Caco-2 (cell line): ENCODE measurements at regions not wholly inside any gene's neighbourhood (a gene's known extent, or its start where the extent isn't known, plus 50 kb on each side); places are given as distances from the start of the nearest gene placed in this dataset.

Experiments used
- BruUV-seq: library from RNA; stranded (reverse); fragments of 400-500 nt; replicated peaks from 2 replicates; lab custom pipeline; 2021; lab: Mats Ljungman, UMichigan
- CTCF ChIA-PET: fragments of 300-600 bp; sonication (Branson Sonifier 250); formaldehyde crosslinking; loops from one replicate; lab custom pipeline; 2022; ENCODE audit warnings: antibody characterized with exemption; lab: Charles Lee
- POLR2A ChIA-PET: fragments of 300-600 bp; sonication (Branson Sonifier 250); formaldehyde crosslinking; loops from one replicate; lab custom pipeline; 2022; ENCODE audit warnings: antibody characterized with exemption; lab: Charles Lee
- DNase-seq, 2 experiments: peaks; one replicate each; pipeline versions ENCODE4 v3.0.0 to v3.0.0-alpha.2; 2020 to 2022
- H3K27me3 ChIP-seq: replicated peaks from 2 replicates; pipeline ENCODE4 v1.6.0; 2011; ENCODE audit warnings: low read length; ENCODE audit not compliant: control insufficient read depth, insufficient read depth
- H3K36me3 ChIP-seq: 2 replicates; pipeline ENCODE4 v1.5.1; 2011; ENCODE audit warnings: low read length; ENCODE audit not compliant: control insufficient read depth, insufficient read depth
- H3K4me1 ChIP-seq: fragments of 250-450 bp; sonication (Bioruptor Pico); 2 replicates; pipeline ENCODE4 v1.5.1; 2020; ENCODE audit warnings: mild to moderate bottlenecking
- H3K4me3 ChIP-seq: 2 replicates; pipeline ENCODE4 v1.5.1; 2011; ENCODE audit warnings: low read depth, mild to moderate bottlenecking, control low read depth, low read length
- H3K9me3 ChIP-seq: fragments of 250-450 bp; sonication (Bioruptor Pico); 2 replicates; pipeline ENCODE4 v1.5.1; 2020; ENCODE audit warnings: mild to moderate bottlenecking, moderate library complexity
- H3K27ac Mint-ChIP-seq: one replicate; pipeline ENCODE4 v1.8.0; 2022; ENCODE audit warnings: mixed read lengths; ENCODE audit not compliant: unreplicated experiment
- H3K27me3 Mint-ChIP-seq: one replicate; pipeline ENCODE4 v1.8.0; 2022; ENCODE audit warnings: mixed read lengths; ENCODE audit not compliant: insufficient read depth, unreplicated experiment
- H3K36me3 Mint-ChIP-seq: one replicate; pipeline ENCODE4 v1.8.0; 2022; ENCODE audit warnings: mild to moderate bottlenecking, mixed read lengths; ENCODE audit not compliant: insufficient read depth, unreplicated experiment
- H3K4me1 Mint-ChIP-seq: one replicate; pipeline ENCODE4 v1.8.0; 2022; ENCODE audit warnings: low read depth, mixed read lengths; ENCODE audit not compliant: unreplicated experiment
- H3K4me3 Mint-ChIP-seq: one replicate; pipeline ENCODE4 v1.8.0; 2022; ENCODE audit warnings: mild to moderate bottlenecking, moderate library complexity, mixed read lengths; ENCODE audit not compliant: unreplicated experiment
- H3K9me3 Mint-ChIP-seq: one replicate; pipeline ENCODE4 v1.8.0; 2022; ENCODE audit warnings: mixed read lengths; ENCODE audit not compliant: unreplicated experiment
- CTCF ChIP-seq, 2 experiments: fragments of 200-600 bp in 1 of 2; IDR thresholded peaks; 1 replicate in 1 of 2; 2 replicates in 1 of 2; pipeline versions ENCODE4 v1.5.1 to v1.8.0; 2011 to 2022; ENCODE audit warnings: antibody characterized with exemption in 1 of 2, control low read depth in 1 of 2, inconsistent platforms in 1 of 2, low read depth in 1 of 2, low read length in 1 of 2, mild to moderate bottlenecking in 1 of 2, moderate library complexity in 1 of 2; ENCODE audit not compliant: insufficient read depth in 1 of 2, severe bottlenecking in 1 of 2, unreplicated experiment in 1 of 2
- intact Hi-C: fragments of 100-400 bp; cut with micrococcal nuclease; formaldehyde crosslinking; loops from one replicate; pipeline ENCODE4 v1.10.0; 2022; ENCODE audit not compliant: unreplicated experiment

GRCh38 chr2:59560769-59561168 is 992.7 kb downstream of the BCL11A start:
- no peak overlapping the region for H3K4me3 Mint-ChIP-seq
- H3K27me3 Mint-ChIP-seq, result peaks cover 3% of the 10 kb centered on the region
- H3K4me1 ChIP-seq, result no peaks in the 10 kb centered on the region
- H3K27me3 ChIP-seq, result no peaks in the 10 kb centered on the region
- H3K9me3 Mint-ChIP-seq, result no peaks in the 10 kb centered on the region
- H3K4me1 Mint-ChIP-seq, result no peaks in the 10 kb centered on the region
- POLR2A ChIA-PET, result no interaction called here
- H3K36me3 ChIP-seq, result no peaks in the 10 kb centered on the region
- CTCF ChIA-PET, result no interaction called here
- no peak overlapping the region for H3K4me3 ChIP-seq
- no peak for DNase-seq
- no peak overlapping the region for H3K27ac Mint-ChIP-seq
- no peaks in the 10 kb centered on the region for H3K9me3 ChIP-seq
- no peak for TF ChIP-seq CTCF (IDR thresholded peaks at IDR 0.05; ENCODE audit: insufficient read depth in 1 of 2, low read depth in 1 of 2, low read length in 1 of 2, severe bottlenecking in 1 of 2, unreplicated experiment in 1 of 2)
- intact Hi-C loops, result no loop called here
- no peaks in the 10 kb centered on the region for H3K36me3 Mint-ChIP-seq
- no TSS peak for BruUV-seq

- TF ChIP-seq CTCF (IDR thresholded peaks at IDR 0.05; ENCODE audit: insufficient read depth in 1 of 2, low read depth in 1 of 2, low read length in 1 of 2, severe bottlenecking in 1 of 2, unreplicated experiment in 1 of 2), result no peak
- intact Hi-C loops, result no loop called here
- POLR2A ChIA-PET, result no interaction called here
- H3K27me3 ChIP-seq, result no peaks in the 10 kb centered on the region
- H3K9me3 ChIP-seq, result no peaks in the 10 kb centered on the region
- H3K27me3 Mint-ChIP-seq, result no peaks in the 10 kb centered on the region
- no peak for DNase-seq
- BruUV-seq, result no TSS peak
- no peaks in the 10 kb centered on the region for H3K9me3 Mint-ChIP-seq
- H3K4me1 ChIP-seq, result no peaks in the 10 kb centered on the region
- no peak overlapping the region for H3K27ac Mint-ChIP-seq
- no peak overlapping the region for H3K4me3 Mint-ChIP-seq
- H3K4me1 Mint-ChIP-seq, result no peaks in the 10 kb centered on the region
- CTCF ChIA-PET, result no interaction called here
- H3K4me3 ChIP-seq, result no peak overlapping the region
- no peaks in the 10 kb centered on the region for H3K36me3 Mint-ChIP-seq
- H3K36me3 ChIP-seq, result no peaks in the 10 kb centered on the region
Observed at GRCh38 chr2:59540864-59541263, 1012.6 kb downstream of the BCL11A start.

GRCh38 chr2:59538398-59538911 is 1015.0 kb downstream of the BCL11A start:
- H3K27ac Mint-ChIP-seq, result no peak overlapping the region
- no peak overlapping the region for H3K4me3 ChIP-seq
- no peaks in the 10 kb centered on the region for H3K27me3 ChIP-seq
- H3K4me1 Mint-ChIP-seq, result no peaks in the 10 kb centered on the region
- no peaks in the 10 kb centered on the region for H3K36me3 ChIP-seq
- no peak overlapping the region for H3K4me3 Mint-ChIP-seq
- no peaks in the 10 kb centered on the region for H3K9me3 Mint-ChIP-seq
- no peak for TF ChIP-seq CTCF (IDR thresholded peaks at IDR 0.05; ENCODE audit: insufficient read depth in 1 of 2, low read depth in 1 of 2, low read length in 1 of 2, severe bottlenecking in 1 of 2, unreplicated experiment in 1 of 2)
- peaks cover 3% of the 10 kb centered on the region for H3K27me3 Mint-ChIP-seq
- no peaks in the 10 kb centered on the region for H3K9me3 ChIP-seq
- DNase-seq, result no peak
- intact Hi-C loops, result no loop called here
- H3K4me1 ChIP-seq, result no peaks in the 10 kb centered on the region
- POLR2A ChIA-PET, result no interaction called here
- no peaks in the 10 kb centered on the region for H3K36me3 Mint-ChIP-seq
- no TSS peak for BruUV-seq
- CTCF ChIA-PET, result no interaction called here
